DMS79 (cell line): ENCODE measurements at regions not wholly inside any gene's neighbourhood (a gene's known extent, or its start where the extent isn't known, plus 50 kb on each side); places are given as distances from the start of the nearest gene placed in this dataset.
"Not testable (repeated sequence)": the region's sequence is repeated elsewhere in the genome, so short reads cannot be mapped to it uniquely, and the experiment has no call there.

Source experiments
- DNase-seq: peaks from one replicate; lab custom pipeline; 2025; lab: John Stamatoyannopoulos, UW

DNA sequence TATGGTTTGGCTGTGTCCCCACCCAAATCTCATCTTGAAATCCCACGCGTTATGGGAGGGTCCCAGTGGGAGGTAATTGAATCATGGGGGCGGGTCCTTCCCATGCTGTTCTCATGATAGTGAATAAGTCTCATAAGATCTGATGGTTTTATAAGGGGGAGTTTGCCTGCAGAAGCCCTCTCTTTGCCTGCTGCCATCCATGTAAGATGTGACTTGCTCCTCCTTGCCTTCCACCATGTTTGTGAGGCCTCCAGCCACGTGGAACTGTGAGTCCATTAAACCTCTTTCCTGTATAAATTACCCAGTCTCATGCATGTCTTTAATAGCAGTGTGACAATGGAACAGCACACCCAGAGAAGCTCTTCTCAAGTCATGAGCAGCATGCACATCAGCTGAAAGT is 119.1 kb upstream of the CARD11 start:
- not testable (repeated sequence) for DNase-seq

DNA sequence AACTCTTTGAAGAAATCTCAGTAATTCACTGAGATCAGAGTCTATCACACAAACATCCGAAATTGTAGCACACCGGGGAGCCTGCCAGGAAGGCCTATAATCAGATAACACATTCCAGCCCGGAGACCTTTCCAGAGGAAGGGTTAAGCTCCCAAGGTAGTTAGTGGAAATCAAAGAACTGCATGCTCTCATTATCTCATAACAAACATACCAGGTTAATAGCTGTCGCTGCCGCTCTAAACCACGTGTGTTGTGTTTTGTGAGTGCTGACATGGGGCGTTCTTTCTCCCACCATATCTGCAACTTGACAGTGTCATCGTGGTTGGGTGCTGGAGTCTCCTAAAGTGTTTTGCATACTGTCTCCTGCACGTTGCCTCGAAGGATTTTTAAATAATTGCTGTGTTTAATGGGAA is 120.7 kb upstream of the CARD11 start:
- DNase-seq: no peak

DNA sequence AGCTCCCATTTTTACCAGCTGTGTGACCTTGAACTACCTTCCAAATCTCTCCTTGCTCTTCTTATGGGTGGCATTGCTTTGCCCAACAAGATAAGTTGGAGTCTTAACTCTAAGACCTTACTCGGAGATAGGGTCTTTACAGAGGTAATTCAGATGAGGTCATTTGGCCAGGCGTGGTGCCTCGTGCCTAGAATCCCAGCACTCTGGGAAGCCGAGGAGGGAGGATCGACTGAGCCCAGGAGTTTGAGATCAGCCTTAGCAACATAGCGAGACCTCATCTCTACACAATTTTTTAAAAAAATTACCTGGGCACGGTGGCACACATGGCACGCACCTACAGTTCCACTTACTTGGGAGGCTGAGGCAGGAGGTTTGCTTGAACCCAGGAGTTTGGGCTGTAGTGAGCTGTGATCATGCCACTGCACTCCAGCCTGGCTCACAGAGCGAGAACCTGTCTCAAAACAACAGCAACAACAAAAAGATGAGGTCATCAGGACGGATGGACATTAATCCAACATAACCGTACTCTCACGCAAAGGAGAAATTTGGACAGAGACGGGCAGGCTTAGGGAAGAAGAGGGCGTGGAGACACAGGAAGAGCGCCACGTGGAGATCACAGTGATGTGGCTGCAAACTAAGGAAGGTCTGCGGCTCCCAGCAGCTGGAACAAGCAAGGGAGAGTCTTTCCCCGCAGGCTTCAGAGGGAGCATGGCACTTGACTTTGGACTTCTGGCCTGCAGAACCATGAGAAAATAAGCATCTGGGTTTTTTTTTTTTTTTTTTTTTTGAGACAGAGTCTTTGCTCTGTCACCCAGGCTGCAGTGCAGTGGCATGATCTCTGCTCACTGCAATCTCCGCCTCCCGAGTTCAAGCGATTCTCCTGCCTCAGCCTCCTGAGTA is 122.3 kb upstream of the CARD11 start:
- no peak for DNase-seq

DNA sequence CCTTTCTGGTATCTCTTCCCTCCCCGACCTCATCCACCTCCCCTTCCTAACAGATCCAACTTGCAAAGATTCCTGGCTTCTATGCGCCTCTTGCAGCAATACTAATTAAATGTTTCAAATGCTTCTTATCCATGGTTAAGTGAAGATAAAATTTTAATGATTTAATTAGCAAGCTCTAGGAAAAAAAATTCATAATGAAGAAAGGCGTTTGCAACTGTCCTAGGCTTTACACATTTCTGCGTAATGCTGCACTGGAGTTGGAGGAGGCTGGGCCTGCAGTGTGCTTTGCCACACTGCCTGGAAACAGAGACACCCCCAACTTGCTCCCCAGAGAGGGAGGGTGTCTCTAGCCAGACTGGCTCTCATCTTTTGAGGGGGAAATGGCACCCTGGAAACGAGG is 123.9 kb upstream of the CARD11 start:
- DNase-seq: no peak

DNA sequence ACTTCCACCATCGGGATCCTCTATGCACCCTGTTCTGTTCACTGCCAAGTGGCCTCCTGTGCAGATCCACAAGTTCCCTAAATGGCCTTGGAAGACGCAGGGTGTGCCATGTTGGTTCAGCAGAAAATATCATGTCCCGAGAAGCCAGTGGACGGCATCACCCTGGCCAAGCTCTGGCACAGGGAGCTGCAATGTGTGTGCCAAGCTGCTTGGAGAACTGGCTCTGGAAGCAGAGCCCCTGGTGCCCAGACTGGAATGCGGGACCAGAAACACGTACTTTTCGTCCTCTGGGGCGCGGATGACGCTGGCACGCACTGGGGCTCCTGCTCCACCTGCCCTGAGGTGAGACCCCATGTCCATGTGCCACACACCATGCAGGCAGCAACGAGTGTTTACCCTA is 124.7 kb upstream of the CARD11 start:
- no peak for DNase-seq

DNA sequence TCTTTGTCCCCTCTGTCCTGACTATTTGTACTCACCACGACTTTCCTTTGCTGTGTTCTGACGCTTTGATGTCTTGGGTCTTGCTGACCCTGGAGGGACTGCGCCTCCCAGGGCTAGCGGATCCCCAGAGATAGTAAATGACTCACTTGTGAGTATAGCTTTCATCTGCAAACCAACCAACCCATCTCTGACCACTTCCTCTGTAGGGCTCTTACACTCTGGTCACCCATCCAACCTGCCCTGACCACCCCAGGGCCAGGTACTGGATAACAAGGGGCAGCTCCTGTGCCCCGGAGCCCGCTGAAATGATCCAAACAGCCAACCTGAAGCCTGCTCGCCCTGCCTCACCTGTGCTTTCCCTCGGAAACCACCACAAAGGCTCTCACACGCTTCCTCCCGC is 125.2 kb upstream of the CARD11 start:
- no peak for DNase-seq

DNA sequence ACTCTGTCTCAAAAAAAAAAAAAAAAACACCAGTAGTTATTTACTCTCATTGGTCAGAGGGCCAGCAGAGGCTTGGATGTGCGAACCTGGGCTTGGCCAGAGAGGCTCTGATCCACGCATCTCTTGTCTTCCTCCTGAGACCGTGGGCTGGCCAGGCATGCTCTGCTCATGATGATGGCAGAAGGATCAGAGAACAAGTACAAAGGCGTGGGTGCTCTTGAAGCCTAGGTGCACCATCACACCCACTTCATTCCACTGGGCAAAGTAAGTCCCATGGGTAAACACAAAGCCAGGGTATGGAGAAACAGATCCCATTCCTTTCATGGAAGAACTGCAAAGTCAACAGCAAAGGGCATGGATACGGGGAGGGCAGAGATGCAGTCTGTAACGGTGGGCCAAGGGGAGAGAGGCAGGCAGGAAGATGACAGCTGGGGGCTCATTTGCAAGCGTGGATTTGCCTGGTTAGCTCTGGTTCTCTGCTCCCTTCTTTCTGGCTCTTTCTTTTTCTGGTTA is 128.2 kb upstream of the SDK1 start:
- DNase-seq: no peak

DNA sequence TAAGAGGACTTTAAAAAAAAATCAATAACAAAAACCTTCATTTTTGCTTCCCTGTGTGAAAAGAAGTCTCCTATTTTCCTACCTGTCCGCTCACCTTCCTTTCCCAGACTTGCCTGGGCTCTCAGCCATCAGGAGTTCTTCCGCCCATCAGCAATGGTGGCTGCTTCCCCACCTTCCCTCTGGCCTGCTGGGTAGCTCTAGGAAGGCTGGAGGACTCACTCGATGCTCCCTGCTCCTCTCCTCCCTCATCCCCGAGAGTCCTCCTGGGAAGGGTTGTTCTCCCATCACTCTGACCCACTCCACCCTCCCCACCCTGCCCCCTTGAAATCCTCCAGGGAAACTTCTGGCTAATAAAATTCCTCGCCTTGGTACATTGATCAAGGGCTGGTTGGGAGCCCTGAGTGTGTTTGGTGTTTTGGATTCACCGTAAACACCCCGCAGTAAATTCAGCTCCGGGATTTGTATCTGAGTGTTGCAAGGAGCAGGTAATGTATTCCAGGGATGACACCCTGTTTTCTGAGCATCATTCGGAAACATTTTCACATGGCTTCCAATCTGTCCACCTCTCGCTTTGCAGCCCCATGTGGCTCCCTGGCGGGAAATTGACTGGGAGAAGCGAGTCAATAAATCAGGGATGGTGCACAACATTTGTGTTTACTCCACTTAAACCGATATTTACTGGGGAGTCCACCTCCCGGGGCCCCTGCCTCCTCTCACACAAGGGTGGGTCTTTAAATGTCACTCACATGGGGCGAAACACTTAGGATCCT is 126.4 kb upstream of the SDK1 start:
- no peak for DNase-seq

DNA sequence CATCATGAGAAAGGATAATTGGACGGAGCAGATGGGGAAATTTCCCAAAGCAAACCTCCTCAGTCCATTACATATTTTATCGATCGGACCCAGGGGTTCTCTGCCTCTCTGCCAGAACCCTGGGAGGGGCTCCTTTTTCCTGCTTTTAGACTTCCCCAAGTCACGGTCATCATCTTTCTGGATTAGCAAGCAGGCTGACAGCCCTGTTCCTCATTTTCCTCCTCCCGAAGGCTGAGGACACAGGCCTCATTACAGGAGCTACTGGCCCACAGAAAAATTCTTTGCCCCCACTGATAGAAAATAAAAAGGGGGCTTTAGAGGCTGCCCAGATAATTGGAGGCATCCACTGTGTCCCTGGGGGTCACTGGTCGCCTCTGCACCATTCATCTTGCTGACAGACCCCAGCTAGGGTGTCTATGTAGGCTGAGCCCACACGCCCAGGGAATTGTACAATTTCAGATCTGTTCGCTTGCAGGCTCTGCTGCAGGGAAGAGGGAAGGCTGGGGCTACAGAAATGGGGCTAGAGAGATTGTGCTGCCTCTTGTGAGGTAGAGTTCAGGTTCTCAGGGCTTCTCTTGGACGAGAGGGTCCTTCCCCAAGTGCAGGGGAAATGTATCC is 125.7 kb upstream of the SDK1 start:
- no peak for DNase-seq

DNA sequence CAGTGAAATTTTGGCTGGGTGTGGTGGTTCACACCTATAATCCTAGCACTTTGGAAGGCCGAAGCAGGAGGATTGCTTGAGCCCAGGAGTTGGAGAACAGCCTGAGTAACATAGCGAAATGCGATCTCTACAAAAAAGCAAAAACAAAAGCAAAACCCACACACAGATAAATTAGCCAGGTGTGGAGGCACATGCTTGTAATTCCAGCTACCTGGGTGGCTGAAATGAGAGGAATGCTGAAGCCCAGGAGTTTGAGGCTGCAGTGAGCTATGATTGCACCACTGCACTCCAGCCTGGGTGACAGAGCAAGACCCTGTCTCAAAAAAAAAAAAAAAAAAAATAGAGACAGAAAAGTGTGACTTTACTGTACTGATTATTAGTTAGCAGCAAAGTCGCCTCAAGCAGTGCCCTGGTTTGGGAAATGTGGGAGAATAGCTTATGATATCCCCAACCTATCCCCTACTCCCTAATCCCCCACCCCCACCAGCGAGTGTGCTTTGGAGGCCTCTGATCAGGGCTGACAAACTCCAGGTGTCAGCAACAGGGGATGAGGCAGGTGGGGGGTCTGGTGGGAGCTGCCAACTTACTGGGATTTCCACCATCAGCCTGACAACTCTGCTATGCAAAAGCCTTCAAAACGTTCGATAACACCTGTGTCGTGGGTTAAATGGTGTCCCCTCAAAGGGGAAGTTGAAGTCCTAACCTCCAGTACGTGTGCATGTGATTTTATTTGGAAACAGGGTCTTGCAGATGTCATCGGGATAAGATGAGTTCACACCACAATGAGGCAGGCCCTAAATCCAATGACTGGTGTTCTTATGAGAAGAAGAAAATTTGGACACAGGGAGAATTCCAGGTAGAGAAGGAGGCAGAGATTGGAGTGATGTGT is 124.7 kb upstream of the SDK1 start:
- no peak for DNase-seq

DNA sequence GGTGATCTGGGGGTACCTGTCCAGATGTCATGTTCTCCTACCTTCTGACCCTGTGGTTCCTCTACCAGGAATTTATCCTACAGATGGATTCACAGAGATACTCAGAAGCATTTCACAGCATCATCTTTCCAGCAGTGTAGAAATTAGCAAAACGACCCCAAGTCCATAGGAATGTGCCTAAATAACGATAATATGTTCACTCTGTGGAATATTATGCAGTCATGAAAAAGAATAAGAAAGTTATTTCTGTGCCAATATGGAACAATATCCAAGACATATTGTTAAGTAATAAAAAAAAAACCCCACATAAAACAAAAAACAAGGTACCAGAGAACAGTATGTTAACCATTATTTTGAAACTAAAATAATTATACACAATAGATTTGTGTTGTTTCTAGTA is 123.8 kb upstream of the SDK1 start:
- no peak for DNase-seq

DNA sequence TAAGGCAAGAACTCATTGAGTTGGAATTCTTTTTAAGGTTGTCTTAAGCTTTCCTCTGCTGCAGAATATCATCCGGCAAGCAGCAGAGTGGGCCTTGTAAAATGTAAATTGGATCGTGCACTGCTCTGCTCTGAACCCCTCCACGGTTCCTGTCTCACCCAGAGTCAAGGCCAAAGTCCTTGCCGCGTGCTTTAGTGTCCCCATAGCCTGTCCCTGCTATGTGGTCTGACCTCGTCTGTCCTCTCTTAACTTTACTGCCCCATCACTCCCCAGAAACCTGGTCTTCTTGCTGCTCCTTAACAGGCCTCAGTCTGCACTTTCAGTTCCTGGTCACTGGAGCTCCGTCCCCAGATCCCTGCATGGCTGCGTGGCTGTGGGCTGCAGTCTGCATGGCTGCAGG is 121.6 kb upstream of the SDK1 start:
- no peak for DNase-seq

DNA sequence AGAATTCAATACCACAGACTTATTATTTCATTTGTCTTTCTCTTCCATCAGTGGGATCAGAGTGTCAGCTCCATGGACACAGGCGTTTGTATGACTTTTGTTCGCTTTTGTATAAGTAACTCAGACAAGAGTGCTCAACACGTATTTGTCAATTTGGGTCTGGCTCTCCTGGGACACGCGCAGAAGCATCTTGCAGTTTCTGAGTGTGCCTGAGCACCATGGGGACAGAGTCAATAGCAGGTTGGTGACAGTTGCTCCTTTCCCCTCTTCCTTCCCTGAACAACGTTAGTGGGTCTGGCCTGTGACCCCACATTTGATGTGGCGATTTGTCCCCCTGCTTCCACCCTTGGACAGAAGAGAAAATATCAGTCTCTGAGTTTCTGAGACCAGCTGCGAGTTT is 120.4 kb upstream of the SDK1 start:
- no peak for DNase-seq

DNA sequence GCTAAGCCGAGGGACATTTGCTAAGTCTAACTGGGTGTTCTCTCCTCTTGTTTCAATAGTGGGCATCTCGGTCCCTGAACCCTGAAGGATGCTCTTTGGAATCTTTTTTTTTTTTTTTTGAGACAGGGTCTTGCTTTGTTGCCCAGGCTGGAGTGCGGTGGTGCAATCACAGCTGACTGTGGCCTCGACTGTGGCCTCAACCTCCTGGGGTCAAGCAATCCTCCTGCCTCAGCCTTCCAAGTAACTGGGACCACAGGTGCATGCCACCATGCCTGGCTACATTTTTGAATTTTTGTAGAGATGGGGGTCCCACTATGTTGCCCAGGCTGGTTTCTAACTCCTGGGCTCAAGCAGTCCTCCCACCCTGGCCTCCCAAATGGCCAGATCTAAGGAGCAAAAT is 119.0 kb upstream of the SDK1 start:
- not testable (repeated sequence) for DNase-seq

DNA sequence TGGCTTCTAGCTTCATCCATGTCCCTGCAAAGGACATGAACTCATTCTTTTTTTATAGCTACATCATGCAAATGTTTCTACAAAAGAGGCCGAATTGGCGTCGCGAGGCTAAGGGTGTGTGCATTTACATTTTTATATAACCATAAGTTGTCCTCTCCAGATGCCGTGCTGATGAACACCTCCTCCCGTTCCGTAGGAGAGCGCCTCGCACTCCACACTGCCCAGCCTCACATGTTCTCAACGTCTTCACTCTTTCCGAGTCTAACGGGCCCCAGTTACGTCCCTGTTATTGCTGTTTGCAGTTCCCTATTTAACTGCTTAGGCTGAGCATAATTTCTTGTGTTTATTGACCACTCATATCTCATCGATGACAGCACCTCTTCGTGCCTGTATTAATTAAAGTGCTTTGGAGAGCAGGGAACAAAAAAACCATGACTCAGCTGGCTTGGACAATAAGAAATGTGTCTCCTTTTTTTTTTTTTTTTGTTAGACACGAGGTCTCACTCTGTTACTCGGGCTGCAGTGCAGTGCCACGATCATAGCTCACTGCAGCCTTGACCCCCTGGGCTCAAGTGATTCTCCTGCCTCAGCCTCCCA is 113.5 kb upstream of the SDK1 start:
- DNase-seq: no peak

DNA sequence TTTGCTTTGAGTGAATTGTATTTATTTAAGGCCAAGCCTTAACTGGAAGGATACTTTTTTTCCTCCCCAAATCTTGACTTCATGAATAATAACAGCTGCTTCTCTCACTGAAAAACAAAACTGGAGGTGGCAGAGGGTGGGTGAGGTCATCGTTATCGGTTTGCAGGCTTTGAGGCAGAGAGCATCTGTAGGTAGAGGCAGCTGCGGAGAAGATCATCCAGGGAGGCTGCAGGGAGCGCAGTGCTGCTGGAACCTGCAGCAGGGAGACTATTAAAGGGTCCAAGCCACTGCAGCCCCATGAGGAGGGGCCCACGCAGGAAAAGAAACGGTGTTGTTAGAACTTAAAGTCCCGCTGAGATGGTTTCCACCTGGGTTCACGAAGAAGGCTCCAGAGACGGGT is 112.1 kb upstream of the SDK1 start:
- no peak for DNase-seq

DNA sequence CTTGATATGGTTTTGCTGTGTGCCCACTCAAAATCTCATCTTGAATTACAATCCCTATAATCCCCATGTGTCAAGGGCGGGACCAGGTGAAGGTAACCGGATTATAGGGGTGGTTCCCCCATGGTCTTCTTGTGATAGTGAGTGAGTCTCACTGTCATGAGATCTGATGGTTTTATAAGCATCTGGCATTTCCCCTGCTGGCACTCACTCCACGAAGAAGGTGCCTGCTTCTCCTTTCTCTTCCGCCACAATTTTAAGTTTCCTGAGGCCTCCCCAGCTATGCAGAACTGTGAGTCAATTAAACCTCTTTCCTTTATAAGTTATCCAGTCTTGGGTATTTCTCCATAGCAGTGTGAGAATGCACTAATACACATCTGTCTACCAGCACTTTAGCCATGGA is 109.5 kb upstream of the SDK1 start:
- DNase-seq: no peak

DNA sequence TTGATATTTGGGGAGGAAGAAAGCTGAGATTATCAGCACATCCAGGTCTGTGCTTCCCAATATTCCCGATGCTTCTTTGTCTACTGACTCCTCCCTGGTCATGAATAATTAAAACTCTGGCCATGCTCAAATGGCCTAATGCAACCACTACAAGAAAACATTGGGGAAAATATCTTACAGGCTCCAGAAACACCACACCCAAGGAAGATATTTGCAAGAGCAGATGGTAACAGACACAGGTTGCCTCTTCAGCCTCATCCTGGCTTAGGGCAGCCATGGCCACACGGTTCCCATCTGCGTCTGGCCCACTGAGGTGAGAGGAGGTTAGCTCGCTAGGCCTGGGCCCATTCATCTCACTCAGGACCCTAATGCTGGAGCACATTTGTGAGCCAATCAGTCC is 108.4 kb upstream of the SDK1 start:
- DNase-seq: no peak

DNA sequence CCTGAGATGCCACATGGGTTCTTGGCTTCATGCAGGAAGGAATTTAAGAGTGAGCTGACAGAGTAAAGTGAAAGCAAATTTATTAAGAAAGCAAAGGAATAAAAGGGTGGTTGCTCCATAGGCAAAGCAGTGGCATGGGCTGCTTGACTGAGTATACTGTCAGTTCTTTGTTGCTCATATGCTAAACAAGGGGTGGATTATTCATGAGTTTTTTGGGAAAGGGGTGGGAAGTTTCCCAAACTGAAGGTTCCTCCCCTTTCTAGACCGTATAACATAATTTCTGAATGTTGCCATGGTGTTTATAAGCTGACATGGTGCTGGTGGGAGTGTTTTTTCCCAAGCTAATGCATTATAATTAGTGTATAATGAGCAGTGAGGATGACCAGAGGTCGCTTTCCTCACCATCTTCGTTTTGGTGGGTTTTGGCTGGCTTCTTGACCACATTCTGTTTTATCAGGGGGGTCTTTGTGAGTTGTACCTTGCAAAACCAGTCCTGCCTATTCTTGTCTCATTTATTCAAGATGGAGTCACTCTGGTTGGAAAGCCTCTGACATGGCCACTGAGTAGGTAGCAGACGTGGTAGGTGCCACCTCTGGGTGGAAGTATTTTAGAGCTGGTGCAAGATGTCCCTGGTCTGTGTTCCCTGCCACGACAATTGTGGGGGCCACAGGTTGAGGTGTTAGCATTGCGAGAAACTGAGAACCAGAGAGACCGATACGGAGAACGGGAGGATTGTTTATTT is 107.5 kb upstream of the SDK1 start:
- DNase-seq: no peak

DNA sequence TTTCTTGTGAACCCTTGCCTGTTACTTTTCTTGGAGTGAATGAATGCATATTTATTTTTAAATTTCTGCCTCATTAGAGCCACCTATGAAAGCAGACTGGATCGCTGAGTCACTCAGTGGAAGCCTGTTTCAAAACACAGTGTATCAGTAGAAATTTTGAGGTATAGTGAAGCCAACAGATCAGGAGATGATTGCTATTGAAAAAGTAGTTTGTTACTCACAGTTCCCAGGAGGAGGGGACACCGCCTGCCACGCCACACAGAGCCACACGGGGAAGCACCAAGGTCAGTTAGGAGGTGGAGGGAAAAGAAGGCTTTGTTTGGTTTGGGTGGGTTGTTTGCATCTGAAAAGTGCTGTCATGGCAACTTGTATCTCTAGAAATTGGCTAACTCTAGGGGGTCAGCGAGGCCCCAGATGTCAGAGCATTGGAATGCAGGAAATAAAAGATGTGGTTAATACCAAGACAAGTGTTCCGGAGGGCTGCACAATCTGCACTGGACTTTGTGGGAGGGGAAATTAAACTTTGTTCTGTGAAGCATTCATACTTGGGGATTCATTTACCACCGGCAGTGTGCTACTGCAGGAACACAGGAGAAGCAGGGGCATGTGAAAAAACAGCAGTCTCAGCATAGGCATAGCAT is 106.4 kb upstream of the SDK1 start:
- DNase-seq: no peak
